ENCODE measurements at regions not wholly inside any gene's neighbourhood (a gene's known extent, or its start where the extent isn't known, plus 50 kb on each side); places are given as distances from the start of the nearest gene placed in this dataset.

DNA sequence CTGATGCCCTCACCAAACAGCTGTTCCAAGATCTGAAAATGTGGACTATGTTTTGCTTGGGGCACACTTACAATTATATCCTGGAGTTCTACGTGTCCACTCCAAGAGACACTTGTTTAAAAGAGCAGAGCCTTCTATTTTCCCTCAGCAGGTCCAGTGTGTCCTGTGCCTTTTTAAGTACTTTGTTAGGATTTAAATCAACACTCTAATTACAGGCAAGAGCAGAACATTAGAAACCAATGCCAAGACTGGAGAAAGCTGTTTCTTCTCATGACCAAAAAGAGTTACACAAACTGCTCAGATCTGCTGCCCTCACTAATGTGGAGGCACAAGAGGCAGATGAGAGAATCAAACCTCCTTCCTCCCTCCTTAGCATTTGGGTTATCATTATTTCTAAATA, 452.9 kb downstream of the LMO4 start:
- Mint-ChIP-seq H3K36me3 (no peaks in the 10 kb centered on the region), H3K9me3 (no peaks in the 10 kb centered on the region), H3K27me3 (no peaks in the 10 kb centered on the region), H3K27ac (no peak overlapping the region), H3K4me1 (peaks cover 8% of the 10 kb centered on the region), H3K4me3 (no peak overlapping the region)
- no peak for ATAC-seq

DNA sequence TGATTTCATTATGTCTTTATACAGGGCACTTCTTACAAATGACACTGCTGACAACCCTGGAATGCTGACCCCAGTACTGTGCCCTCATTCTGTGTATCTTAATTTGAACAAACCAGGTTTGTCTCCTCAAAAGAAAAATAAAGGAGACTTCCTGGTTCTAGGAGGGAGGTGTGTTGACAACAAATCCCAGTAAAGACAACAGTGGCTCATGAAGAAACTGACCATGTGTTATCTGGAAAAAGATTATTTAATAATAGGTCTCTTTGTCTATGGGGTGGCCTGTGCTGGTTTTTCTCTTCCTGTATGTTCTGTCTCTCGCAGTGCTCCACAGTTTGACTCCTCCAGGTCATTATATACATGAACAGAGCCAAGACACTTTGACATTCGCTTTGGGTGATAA, 454.6 kb downstream of the LMO4 start:
- ATAC-seq, result no peak
- Mint-ChIP-seq H3K9me3 (no peaks in the 10 kb centered on the region), H3K27ac (no peak overlapping the region), H3K27me3 (no peaks in the 10 kb centered on the region), H3K36me3 (no peaks in the 10 kb centered on the region), H3K4me1 (peaks cover 8% of the 10 kb centered on the region), H3K4me3 (no peak overlapping the region)

DNA sequence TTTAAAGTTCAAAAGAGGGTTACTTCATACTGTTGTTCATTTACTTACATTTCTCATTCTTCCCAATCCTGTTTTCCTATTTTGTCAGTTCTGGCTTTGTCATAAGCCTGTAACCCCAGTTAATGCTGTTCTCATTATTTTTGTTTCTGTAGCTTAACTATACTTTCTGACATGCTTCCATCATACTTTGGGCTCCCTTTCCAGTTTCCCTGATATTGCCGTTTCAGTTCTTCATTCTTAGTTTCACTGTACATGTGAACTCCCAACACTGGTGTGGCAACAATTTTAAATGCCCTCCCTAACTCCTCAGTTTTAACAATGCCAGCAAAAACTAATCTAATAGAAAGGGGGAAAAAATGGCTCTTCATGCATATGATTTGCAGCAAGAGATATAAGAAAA, 456.7 kb downstream of the LMO4 start:
- ATAC-seq, result no peak
- Mint-ChIP-seq H3K27ac (no peak overlapping the region), H3K27me3 (no peaks in the 10 kb centered on the region), H3K9me3 (no peaks in the 10 kb centered on the region), H3K4me3 (no peak overlapping the region), H3K36me3 (no peaks in the 10 kb centered on the region), H3K4me1 (peaks cover 8% of the 10 kb centered on the region)

DNA sequence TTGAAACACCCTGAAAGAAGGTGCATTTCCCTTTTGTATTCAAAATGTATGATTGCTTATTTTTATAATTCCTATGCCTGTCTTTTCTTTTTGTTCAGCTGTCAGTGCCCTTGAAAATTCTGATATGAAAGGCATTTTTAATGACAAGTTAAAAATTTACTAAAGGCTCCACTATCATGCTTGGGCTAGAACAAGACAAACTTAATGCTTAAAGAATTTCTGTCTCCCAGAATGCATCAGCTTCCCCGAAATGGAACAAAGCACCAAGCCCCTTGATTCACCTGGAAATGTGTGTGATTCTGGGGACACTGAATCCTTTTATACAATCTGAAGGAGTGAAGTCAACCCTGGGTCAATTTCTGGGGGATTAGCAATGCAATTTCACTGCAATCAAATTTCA, 457.5 kb downstream of the LMO4 start:
- H3K27me3 Mint-ChIP-seq, result no peaks in the 10 kb centered on the region
- H3K9me3 Mint-ChIP-seq, result no peaks in the 10 kb centered on the region
- no peaks in the 10 kb centered on the region for H3K36me3 Mint-ChIP-seq
- no peak for ATAC-seq
- H3K27ac Mint-ChIP-seq, result no peak overlapping the region
- no peak overlapping the region for H3K4me3 Mint-ChIP-seq
- peaks cover 8% of the 10 kb centered on the region for H3K4me1 Mint-ChIP-seq

DNA sequence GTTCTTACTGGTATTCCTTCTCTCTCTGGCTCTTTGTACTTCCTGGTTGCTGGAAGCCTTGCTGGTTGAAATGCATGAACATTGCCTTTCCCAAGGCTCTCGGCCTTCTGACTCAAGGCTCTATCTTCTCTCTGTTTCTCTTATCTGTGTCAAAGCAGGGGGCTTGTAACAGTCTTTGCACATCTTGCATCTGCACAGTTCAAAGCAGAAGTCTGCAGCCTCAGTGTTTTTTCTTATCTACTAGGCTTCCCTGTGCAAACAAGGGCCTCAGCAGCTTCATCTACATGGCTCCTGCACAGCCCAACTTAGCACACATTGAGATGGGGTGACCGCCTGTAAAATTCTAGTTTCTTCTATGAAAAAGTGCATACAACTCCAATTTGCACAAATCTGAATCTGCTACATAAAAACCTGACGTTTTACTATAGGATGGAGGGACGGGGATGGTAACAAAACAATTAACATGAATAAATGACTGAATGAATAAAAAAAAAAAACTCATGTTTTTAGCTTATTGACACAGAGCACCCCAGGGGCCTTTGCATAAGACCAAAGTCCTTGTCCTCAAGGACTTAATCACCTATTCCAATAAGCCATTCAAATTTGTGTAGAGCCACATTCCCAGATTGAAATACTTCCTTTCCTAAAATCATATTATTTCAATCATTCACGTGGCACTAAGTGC, 458.3 kb downstream of the LMO4 start:
- H3K36me3 Mint-ChIP-seq, result no peaks in the 10 kb centered on the region
- H3K4me1 Mint-ChIP-seq, result peaks cover 8% of the 10 kb centered on the region
- H3K27ac Mint-ChIP-seq, result no peak overlapping the region
- no peak overlapping the region for H3K4me3 Mint-ChIP-seq
- no peak for ATAC-seq
- no peaks in the 10 kb centered on the region for H3K27me3 Mint-ChIP-seq
- no peaks in the 10 kb centered on the region for H3K9me3 Mint-ChIP-seq

DNA sequence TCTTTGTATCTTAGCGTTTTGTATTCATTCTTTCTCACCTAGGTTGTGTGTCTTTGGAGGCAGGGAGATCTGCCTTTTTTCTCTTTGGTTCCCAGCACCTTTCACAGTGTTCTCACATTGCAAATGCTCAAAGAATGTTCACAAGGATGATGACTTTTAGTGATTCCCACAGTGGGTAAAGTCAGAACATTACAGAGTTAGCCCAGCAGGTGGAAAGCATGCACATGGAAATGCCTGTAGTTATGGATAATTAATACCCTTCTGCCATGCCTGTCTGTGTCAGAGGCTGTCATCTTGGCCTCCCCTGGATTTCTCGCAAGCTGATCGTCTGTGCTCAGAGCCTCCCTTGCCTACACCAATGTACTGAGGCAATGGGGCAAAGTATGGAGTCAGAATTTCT, 458.9 kb downstream of the LMO4 start:
- Mint-ChIP-seq H3K4me1 (peaks cover 8% of the 10 kb centered on the region), H3K4me3 (no peak overlapping the region), H3K9me3 (no peaks in the 10 kb centered on the region), H3K27ac (no peak overlapping the region), H3K36me3 (no peaks in the 10 kb centered on the region), H3K27me3 (no peaks in the 10 kb centered on the region)
- no peak for ATAC-seq

DNA sequence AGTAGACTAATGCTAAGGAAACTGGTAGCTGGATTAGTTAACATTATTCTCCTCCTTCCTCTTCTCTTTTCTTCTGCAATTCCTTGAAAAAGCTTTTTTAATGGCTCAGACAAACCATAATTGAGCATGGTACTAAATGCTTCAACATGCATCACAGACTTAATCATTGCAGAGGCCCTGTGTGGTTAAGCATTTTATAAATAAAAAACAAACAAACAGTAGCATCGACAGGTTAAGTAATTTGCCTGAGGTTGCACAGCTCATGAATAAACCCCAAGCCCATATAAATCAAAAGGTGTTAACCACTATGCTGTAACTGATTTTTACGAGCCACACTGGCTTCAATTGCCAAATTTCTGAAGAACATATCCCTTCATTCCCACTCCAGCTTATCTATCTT, 462.1 kb downstream of the LMO4 start:
- no peaks in the 10 kb centered on the region for H3K27me3 Mint-ChIP-seq
- H3K4me1 Mint-ChIP-seq, result no peaks in the 10 kb centered on the region
- ATAC-seq, result no peak
- no peaks in the 10 kb centered on the region for H3K36me3 Mint-ChIP-seq
- no peak overlapping the region for H3K4me3 Mint-ChIP-seq
- no peak overlapping the region for H3K27ac Mint-ChIP-seq
- H3K9me3 Mint-ChIP-seq, result no peaks in the 10 kb centered on the region

DNA sequence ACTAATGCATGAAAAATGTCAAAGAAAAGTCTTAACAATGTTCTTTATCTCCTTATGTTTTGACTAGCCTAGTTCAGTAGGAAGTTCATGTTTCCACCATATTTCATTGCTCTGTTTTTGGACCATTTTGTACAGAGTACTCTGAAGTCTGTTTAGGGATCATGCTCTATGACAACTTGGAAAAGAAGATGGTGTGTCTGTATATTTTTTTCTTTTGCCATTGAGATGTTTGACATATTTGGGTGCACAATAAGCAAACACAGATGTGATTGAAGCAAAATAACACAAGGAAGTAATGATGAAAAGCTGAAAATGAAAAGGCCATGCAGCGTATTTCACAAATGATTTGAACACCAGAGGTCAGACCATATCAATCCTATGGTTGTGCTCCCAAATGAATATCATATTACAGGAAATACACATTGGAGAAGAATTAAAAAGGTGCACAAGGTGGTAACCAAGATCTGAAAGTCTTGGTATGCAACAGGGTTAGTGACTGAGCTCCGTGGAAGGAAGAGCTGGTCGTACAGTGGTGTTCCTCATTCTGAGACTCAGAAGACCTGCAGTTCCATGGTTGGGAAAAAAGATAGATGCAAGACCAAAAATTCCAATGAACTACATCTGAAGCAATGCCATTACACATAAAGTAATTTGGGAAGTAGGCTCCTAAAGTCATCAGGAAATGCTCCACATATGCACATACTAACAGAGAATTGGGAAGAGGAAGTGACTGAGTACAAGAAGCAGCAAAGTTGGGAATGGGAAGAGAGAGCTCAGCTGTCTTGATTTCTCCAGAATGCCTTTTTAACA, 463.5 kb downstream of the LMO4 start:
- Mint-ChIP-seq H3K9me3 (no peaks in the 10 kb centered on the region), H3K36me3 (no peaks in the 10 kb centered on the region), H3K27me3 (no peaks in the 10 kb centered on the region), H3K4me3 (no peak overlapping the region), H3K27ac (no peak overlapping the region), H3K4me1 (no peaks in the 10 kb centered on the region)
- ATAC-seq, result no peak

DNA sequence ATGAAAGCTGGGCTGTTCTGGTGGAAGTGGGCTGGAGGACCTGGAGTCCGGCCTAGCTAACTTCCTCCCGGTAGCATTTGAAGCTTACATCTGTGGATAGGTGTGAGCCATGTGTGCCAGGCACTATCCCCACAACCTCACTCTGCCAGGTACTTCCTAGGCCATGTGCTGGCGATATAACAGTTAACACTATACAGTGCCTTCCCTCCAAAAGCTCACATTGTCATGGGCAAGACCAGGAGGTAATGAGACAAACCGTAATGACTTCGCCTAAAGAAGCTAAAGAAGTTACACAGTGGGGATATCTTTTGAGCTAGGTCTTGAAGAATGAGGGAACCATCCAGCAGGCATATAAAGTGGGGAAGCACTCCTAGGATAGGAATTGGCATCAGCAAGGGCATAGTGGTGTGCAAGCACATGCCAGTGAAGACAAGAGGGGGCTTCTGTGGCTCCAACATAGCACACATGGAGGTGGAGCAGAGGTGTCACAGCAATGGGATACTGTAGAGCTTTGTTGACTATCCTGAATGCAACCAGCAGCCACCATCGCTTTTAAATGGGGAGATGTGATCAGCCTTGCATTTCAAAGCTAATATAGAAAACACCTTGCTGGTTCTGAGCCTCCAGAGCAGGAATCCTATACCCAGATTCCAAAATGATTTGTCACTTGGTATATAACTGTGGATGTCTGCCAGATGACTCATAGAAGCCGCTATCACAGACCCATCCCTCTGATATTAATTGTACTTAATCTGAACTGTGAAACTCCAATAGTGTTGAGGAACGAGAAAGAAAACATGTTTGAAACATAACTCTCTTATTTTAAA, 466.3 kb downstream of the LMO4 start:
- Mint-ChIP-seq H3K36me3 (no peaks in the 10 kb centered on the region), H3K9me3 (no peaks in the 10 kb centered on the region), H3K4me1 (no peaks in the 10 kb centered on the region), H3K4me3 (no peak overlapping the region), H3K27me3 (no peaks in the 10 kb centered on the region), H3K27ac (no peak overlapping the region)
- ATAC-seq, result no peak

DNA sequence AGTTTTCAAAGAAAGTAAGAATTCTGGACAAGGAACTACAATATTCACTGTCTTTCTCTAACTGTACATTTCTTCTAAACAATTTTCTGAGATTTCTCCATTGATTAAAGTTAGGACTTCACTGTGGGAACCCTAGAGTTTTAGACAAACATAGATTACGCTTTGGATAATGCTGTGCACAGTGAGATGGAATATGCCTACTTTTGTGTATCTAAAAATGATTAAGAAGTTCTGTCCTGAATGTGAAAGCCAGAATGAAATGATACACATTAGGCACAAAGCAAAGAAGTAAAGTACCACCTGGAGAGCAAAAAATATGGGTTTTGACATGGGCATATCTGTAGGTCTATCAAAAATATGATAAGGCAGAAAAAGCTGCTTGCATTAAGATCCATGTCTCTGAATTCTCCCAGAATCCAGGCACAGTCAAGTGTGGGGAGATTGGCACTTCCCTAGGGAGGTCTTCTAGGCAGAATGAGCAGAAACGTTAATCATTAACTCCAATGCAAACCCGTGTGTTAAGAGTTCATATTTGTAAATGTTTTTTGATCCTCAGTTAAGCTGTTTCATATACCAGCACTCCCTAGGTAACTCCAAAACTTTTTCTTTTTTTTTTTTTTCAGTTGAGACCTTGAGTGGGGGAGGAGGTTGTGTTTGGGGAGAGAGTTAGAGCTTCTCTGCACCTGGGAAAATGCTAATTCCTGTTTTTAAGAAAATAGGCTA, 467.1 kb downstream of the LMO4 start:
- no peak for ATAC-seq
- no peaks in the 10 kb centered on the region for H3K27me3 Mint-ChIP-seq
- H3K4me3 Mint-ChIP-seq, result no peak overlapping the region
- no peaks in the 10 kb centered on the region for H3K4me1 Mint-ChIP-seq
- no peaks in the 10 kb centered on the region for H3K36me3 Mint-ChIP-seq
- no peaks in the 10 kb centered on the region for H3K9me3 Mint-ChIP-seq
- no peak overlapping the region for H3K27ac Mint-ChIP-seq

DNA sequence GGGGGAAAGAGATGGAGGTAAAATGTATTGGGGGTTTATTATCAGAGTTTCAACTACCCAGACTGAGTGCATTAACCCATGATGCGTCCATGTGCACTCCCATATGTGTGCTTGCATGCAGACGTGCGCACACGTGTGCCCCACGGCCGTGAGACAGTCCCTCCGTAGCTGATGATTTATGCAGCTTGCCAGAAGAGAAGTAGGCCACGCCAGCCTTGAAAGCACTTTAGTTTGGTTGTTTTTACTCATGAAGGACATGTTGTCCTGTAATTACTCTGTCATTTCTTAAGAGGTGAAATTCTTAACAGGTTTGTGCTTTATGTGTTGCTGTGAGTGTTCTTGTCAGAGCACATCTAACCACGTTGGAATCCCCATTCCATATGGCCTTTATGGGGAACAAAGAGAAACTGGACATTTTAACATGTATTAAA, 467.8 kb downstream of the LMO4 start:
- Mint-ChIP-seq H3K27me3 (no peaks in the 10 kb centered on the region), H3K4me3 (no peak overlapping the region), H3K27ac (no peak overlapping the region), H3K36me3 (no peaks in the 10 kb centered on the region), H3K9me3 (no peaks in the 10 kb centered on the region), H3K4me1 (no peaks in the 10 kb centered on the region)
- ATAC-seq, result no peak

DNA sequence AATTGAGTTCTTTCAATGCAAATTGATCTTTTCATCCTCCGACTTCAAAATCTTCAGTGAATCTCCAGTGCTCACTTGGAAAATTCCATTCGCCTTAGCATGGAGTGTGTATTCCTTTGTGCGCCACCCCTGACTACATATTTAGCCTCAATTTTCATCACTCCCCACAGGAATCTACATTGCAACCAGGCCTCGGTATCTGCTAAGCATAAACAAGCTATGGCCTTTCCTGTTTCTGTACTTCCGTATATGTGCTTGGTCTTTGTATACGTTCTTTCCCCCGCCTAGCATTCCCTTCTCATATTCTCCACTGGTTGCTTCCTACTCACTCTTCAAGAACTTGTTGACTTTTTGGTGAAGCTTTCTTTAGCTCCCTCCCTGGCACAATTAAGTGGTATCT, 470.8 kb downstream of the LMO4 start:
- Mint-ChIP-seq H3K4me3 (no peak overlapping the region), H3K9me3 (no peaks in the 10 kb centered on the region), H3K27ac (no peak overlapping the region), H3K27me3 (no peaks in the 10 kb centered on the region), H3K36me3 (no peaks in the 10 kb centered on the region), H3K4me1 (no peaks in the 10 kb centered on the region)
- no peak for ATAC-seq

DNA sequence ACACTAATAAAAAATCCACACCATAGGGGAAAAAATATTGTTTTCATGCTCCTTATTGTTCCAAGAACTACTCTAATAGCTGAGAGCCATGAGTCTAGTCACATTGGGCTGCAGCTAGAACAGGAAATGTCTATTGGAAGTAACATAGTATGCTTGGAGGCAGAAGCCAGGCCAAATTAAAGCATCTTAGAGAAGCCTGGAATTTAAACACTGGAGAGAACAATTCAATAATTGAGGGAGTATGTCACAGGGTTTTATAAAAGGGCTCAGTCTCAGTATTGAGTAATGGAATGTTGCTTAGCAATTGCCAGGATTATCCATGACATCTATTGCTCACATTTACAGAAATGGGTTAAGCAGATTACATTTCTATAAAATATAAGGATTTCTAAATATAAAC, 471.3 kb downstream of the LMO4 start:
- Mint-ChIP-seq H3K4me1 (no peaks in the 10 kb centered on the region), H3K27me3 (no peaks in the 10 kb centered on the region), H3K36me3 (no peaks in the 10 kb centered on the region), H3K9me3 (no peaks in the 10 kb centered on the region), H3K4me3 (no peak overlapping the region), H3K27ac (no peak overlapping the region)
- ATAC-seq, result no peak

DNA sequence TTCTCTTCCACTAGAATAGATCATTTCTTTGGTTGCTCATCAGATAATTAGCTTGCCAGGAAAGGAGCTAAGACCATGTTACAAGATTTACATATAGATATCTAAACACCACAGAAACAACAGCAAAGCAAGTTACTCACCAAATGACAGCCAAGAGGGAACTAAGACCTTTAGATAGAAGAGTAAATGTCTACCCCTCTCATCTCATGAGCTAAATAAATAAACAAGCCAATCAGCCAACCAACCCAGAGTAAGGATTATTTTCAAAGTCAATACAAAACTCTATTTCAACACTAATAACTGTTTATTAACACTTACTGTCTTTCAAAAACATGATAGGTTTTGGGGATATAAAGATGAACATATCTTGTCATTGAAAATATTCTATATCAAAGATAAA, 474.7 kb downstream of the LMO4 start:
- H3K36me3 Mint-ChIP-seq, result no peaks in the 10 kb centered on the region
- H3K9me3 Mint-ChIP-seq, result no peaks in the 10 kb centered on the region
- no peaks in the 10 kb centered on the region for H3K4me1 Mint-ChIP-seq
- no peak overlapping the region for H3K27ac Mint-ChIP-seq
- H3K4me3 Mint-ChIP-seq, result no peak overlapping the region
- no peak for ATAC-seq
- no peaks in the 10 kb centered on the region for H3K27me3 Mint-ChIP-seq

DNA sequence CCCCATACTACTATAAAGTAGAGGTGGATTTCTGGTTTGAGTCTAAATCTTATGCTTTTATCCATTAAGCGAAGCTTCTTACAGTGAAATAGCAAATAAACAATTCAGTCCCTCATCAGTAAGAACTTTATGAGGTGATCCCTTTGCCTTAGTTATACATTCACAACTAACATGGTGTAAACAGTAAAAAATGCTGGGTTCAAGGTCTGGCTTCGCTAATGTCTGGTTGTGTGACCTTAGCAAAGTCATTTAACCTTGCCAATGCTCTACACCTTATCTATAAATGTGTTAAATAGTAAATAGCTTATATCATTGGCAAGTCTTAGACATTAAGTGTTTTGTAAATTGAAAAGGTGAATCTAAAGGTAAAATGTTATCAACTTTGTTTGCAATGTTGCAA, 475.4 kb downstream of the LMO4 start:
- no peak for ATAC-seq
- no peaks in the 10 kb centered on the region for H3K36me3 Mint-ChIP-seq
- no peaks in the 10 kb centered on the region for H3K27me3 Mint-ChIP-seq
- no peaks in the 10 kb centered on the region for H3K4me1 Mint-ChIP-seq
- H3K27ac Mint-ChIP-seq, result no peak overlapping the region
- H3K9me3 Mint-ChIP-seq, result peaks cover 4% of the 10 kb centered on the region
- no peak overlapping the region for H3K4me3 Mint-ChIP-seq
